Dendritic cell treated with granulocyte-macrophage colony-stimulating factor and Interleukin-4, amounts not matched to agents 40 ng/mL and 50 ng/mL, for 4 days (primary cell): ENCODE measurements at regions not wholly inside any gene's neighbourhood (a gene's known extent, or its start where the extent isn't known, plus 50 kb on each side); places are given as distances from the start of the nearest gene placed in this dataset.
A peak's percentile ranks its signal among the peaks of the same experiment; 100 is the strongest.

ENCODE experiments used
- H3K27ac Mint-ChIP-seq: one replicate; pipeline ENCODE4 v1.8.0; 2022; ENCODE audit warnings: mild to moderate bottlenecking, mixed read lengths
- H3K27me3 Mint-ChIP-seq: one replicate; pipeline ENCODE4 v1.8.0; 2022; ENCODE audit warnings: mild to moderate bottlenecking, mixed read lengths
- H3K36me3 Mint-ChIP-seq: one replicate; pipeline ENCODE4 v1.8.0; 2022; ENCODE audit warnings: low read depth, mixed read lengths
- H3K4me1 Mint-ChIP-seq: one replicate; pipeline ENCODE4 v1.8.0; 2022; ENCODE audit warnings: low read depth, mixed read lengths
- H3K4me3 Mint-ChIP-seq: one replicate; pipeline ENCODE4 v1.8.0; 2022; ENCODE audit warnings: mild to moderate bottlenecking, moderate library complexity, mixed read lengths
- H3K9me3 Mint-ChIP-seq: one replicate; pipeline ENCODE4 v1.8.0; 2022; ENCODE audit warnings: mixed read lengths
- intact Hi-C: fragments of 100-400 bp; cut with micrococcal nuclease; formaldehyde crosslinking; loops from one replicate; pipeline ENCODE4 v1.15.0; 2022

GRCh38 chr9:107945493-107945892 lies 455.9 kb upstream of the KLF4 start:
- no peaks in the 10 kb centered on the region for H3K36me3 Mint-ChIP-seq
- no peaks in the 10 kb centered on the region for H3K27me3 Mint-ChIP-seq
- no peak overlapping the region for H3K4me3 Mint-ChIP-seq
- intact Hi-C loops: no loop called here
- no peak overlapping the region for H3K27ac Mint-ChIP-seq
- peaks cover 11% of the 10 kb centered on the region for H3K9me3 Mint-ChIP-seq
- H3K4me1 Mint-ChIP-seq: peaks cover 28% of the 10 kb centered on the region

- no peaks in the 10 kb centered on the region for H3K36me3 Mint-ChIP-seq
- H3K9me3 Mint-ChIP-seq: peaks cover 9% of the 10 kb centered on the region
- peaks cover 29% of the 10 kb centered on the region for H3K4me1 Mint-ChIP-seq
- intact Hi-C loops: no loop called here
- no peaks in the 10 kb centered on the region for H3K27me3 Mint-ChIP-seq
- H3K27ac Mint-ChIP-seq: no peak overlapping the region
- no peak overlapping the region for H3K4me3 Mint-ChIP-seq
Measured at GRCh38 chr9:107944387-107944786, 454.8 kb upstream of the KLF4 start.

GRCh38 chr9:107943901-107944300 lies 454.3 kb upstream of the KLF4 start:
- H3K9me3 Mint-ChIP-seq: peaks cover 9% of the 10 kb centered on the region
- no peak overlapping the region for H3K4me3 Mint-ChIP-seq
- H3K27ac Mint-ChIP-seq: no peak overlapping the region
- H3K27me3 Mint-ChIP-seq: no peaks in the 10 kb centered on the region
- intact Hi-C loops: no loop called here
- peaks cover 29% of the 10 kb centered on the region for H3K4me1 Mint-ChIP-seq
- no peaks in the 10 kb centered on the region for H3K36me3 Mint-ChIP-seq

- H3K9me3 Mint-ChIP-seq: peaks cover 9% of the 10 kb centered on the region
- intact Hi-C loops: no loop called here
- no peak overlapping the region for H3K4me3 Mint-ChIP-seq
- H3K36me3 Mint-ChIP-seq: no peaks in the 10 kb centered on the region
- H3K27me3 Mint-ChIP-seq: no peaks in the 10 kb centered on the region
- H3K27ac Mint-ChIP-seq: no peak overlapping the region
- H3K4me1 Mint-ChIP-seq: peaks cover 29% of the 10 kb centered on the region
Measured at GRCh38 chr9:107942856-107943255, 453.3 kb upstream of the KLF4 start.

GRCh38 chr9:107942291-107942690 lies 452.7 kb upstream of the KLF4 start:
- Mint-ChIP-seq H3K27me3 (no peaks in the 10 kb centered on the region), H3K36me3 (no peaks in the 10 kb centered on the region), H3K9me3 (peaks cover 9% of the 10 kb centered on the region), H3K27ac (no peak overlapping the region), H3K4me1 (peaks cover 29% of the 10 kb centered on the region), H3K4me3 (no peak overlapping the region)
- intact Hi-C loops: no loop called here

DNA sequence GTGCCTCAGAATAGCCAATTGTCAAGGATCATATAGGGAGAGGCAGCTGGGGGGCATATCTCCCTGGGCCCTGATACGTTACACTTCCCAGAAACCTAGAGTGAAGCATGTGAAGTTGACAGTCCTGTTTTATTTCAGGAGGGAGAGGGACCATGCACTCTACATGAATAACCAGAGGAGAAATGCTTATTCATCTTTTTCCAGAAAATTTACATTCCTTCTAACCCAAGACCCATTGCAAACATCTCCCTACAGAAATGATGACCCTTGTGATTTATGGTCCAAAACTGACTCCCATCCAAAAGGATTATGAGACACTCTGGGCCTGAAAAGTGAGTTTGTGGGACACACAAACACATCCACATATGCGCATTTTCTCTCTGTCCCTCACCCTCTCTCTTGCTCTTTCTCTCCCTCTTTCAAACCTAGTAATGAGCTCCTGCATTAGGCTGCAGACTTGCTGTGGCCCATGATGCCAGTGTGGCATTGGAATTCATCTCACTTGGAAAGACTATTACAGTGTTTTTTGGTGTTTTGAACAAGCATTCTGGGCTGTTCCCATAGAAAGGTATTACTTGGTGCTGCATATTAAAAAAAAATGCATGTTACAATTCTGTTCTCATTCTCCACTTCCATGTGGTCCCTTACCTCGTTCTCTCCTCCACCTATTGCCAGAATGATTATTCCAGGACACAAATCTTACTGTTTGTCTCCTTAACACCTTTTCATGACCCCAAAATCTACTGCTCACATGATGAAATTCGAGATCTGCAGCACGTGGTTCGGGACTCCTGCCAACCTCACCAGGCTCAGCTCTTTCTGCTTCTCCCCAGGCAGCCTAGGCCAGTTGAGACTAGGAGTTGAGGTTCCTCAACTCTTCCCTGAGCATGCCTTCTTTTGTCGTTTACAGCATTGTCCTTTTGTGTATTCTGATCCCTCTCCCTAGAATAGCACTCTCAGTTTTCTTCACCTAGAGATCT lies 451.3 kb upstream of the KLF4 start:
- Mint-ChIP-seq H3K36me3 (no peaks in the 10 kb centered on the region), H3K27ac (no peak overlapping the region), H3K9me3 (peaks cover 9% of the 10 kb centered on the region), H3K4me3 (no peak overlapping the region), H3K4me1 (peaks cover 29% of the 10 kb centered on the region), H3K27me3 (no peaks in the 10 kb centered on the region)
- intact Hi-C loops: no loop called here

DNA sequence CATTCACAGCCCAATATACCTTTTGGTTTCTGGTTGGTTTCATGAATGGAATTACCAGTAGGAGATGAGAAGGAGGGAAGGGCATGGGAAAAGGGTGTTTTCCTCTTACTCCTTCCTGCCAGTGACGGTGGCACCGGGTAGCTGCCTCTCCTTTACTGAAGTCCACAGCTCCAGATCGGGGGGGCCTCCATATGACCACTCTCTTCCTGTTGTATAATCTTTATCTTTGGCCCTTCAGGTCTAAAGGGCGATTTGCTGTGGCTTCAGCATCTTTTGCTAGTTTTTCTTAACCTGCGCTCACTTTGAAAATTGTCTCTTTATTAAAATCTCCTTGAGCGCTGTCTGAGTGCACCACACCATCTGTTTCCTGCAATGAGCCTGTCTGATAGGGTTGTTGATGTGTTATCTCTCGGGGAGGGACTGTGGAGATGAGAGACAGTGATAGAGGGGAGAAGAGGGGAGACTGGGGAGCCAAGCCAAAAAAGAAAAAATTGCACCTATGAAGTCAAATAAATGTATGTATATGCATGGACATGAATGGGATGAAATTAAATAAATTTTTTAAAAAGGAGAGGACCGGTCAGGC lies 449.3 kb upstream of the KLF4 start:
- Mint-ChIP-seq H3K27me3 (no peaks in the 10 kb centered on the region), H3K27ac (no peak overlapping the region), H3K4me3 (no peak overlapping the region), H3K9me3 (peaks cover 9% of the 10 kb centered on the region), H3K4me1 (peaks cover 31% of the 10 kb centered on the region), H3K36me3 (no peaks in the 10 kb centered on the region)
- intact Hi-C loops: no loop called here

GRCh38 chr9:107935931-107936330 lies 446.4 kb upstream of the KLF4 start:
- no peaks in the 10 kb centered on the region for H3K36me3 Mint-ChIP-seq
- intact Hi-C loops: no loop called here
- H3K27me3 Mint-ChIP-seq: no peaks in the 10 kb centered on the region
- H3K4me1 Mint-ChIP-seq: peaks cover 18% of the 10 kb centered on the region
- H3K27ac Mint-ChIP-seq: no peak overlapping the region
- H3K4me3 Mint-ChIP-seq: no peak overlapping the region
- H3K9me3 Mint-ChIP-seq: no peaks in the 10 kb centered on the region

- no peak overlapping the region for H3K27ac Mint-ChIP-seq
- H3K9me3 Mint-ChIP-seq: no peaks in the 10 kb centered on the region
- H3K4me3 Mint-ChIP-seq: no peak overlapping the region
- peaks cover 31% of the 10 kb centered on the region for H3K4me1 Mint-ChIP-seq
- H3K36me3 Mint-ChIP-seq: no peaks in the 10 kb centered on the region
- no peaks in the 10 kb centered on the region for H3K27me3 Mint-ChIP-seq
- intact Hi-C loops: no loop called here
Measured at GRCh38 chr9:107933516-107933915, 443.9 kb upstream of the KLF4 start.

DNA sequence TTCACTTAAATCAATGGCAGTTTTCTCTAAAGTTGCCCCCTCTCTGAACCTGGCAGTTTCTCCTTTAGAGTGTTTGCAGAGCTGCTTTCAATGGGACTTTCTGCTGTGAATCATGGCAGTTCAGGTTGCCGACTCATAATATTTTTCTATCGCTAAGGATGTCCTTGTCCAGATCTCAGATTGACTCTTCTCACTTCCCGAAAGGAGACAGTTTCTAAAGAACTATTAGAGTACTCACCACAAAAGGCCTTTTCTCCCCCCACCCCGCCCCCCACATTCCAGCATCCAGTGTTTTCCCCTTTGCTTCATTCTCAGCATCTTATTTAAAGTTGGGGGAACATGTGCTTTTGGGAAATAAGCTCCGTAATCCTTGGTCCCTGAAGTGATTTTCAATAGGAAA lies 443.5 kb upstream of the KLF4 start:
- Mint-ChIP-seq H3K27ac (no peak overlapping the region), H3K4me1 (peaks cover 35% of the 10 kb centered on the region), H3K9me3 (no peaks in the 10 kb centered on the region), H3K27me3 (no peaks in the 10 kb centered on the region), H3K4me3 (no peak overlapping the region), H3K36me3 (no peaks in the 10 kb centered on the region)
- intact Hi-C loops: no loop called here

- intact Hi-C loops: no loop called here
- no peak overlapping the region for H3K4me3 Mint-ChIP-seq
- H3K36me3 Mint-ChIP-seq: no peaks in the 10 kb centered on the region
- peaks cover 36% of the 10 kb centered on the region for H3K4me1 Mint-ChIP-seq
- no peak overlapping the region for H3K27ac Mint-ChIP-seq
- H3K9me3 Mint-ChIP-seq: no peaks in the 10 kb centered on the region
- no peaks in the 10 kb centered on the region for H3K27me3 Mint-ChIP-seq
Measured at GRCh38 chr9:107932601-107933000, 443.0 kb upstream of the KLF4 start.

- peaks cover 37% of the 10 kb centered on the region for H3K4me1 Mint-ChIP-seq
- intact Hi-C loops: no loop called here
- no peaks in the 10 kb centered on the region for H3K27me3 Mint-ChIP-seq
- no peak overlapping the region for H3K4me3 Mint-ChIP-seq
- H3K27ac Mint-ChIP-seq: no peak overlapping the region
- no peaks in the 10 kb centered on the region for H3K9me3 Mint-ChIP-seq
- H3K36me3 Mint-ChIP-seq: no peaks in the 10 kb centered on the region
Measured at GRCh38 chr9:107932046-107932445, 442.5 kb upstream of the KLF4 start.

- intact Hi-C loops: no loop called here
Measured at GRCh38 chr9:107931071-107931715, 441.6 kb upstream of the KLF4 start.

DNA sequence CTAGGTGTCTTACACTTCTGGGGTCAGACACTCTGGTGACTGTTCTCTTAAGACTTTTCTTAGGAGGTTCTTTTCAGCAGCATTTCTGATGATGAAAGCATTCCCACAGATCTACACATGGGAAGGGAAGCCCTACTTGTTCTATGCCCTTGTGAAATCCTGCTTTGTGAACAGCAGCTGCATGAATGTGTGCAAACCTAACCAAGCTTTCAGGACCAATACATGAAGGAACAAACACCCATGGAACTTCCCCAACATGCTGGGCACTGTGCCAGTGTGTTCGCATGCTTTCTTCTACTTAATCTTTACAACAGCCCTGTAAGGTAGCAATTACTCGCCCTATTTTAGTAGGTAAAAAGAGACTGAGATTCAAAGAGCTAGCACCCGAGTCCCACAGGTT lies 439.9 kb upstream of the KLF4 start:
- H3K4me1 Mint-ChIP-seq: peaks cover 39% of the 10 kb centered on the region
- H3K36me3 Mint-ChIP-seq: no peaks in the 10 kb centered on the region
- intact Hi-C loops: no loop called here
- H3K27ac Mint-ChIP-seq: peak overlapping the region; percentile 58
- no peaks in the 10 kb centered on the region for H3K9me3 Mint-ChIP-seq
- H3K27me3 Mint-ChIP-seq: no peaks in the 10 kb centered on the region
- H3K4me3 Mint-ChIP-seq: no peak overlapping the region

More at GRCh38 chr9:107931071-107931715, 441.6 kb upstream of the KLF4 start:
- no peaks in the 10 kb centered on the region for H3K36me3 Mint-ChIP-seq
- H3K27me3 Mint-ChIP-seq: no peaks in the 10 kb centered on the region
- H3K27ac Mint-ChIP-seq: peak overlapping the region; percentile 58
- H3K4me1 Mint-ChIP-seq: peaks cover 45% of the 10 kb centered on the region
- H3K4me3 Mint-ChIP-seq: no peak overlapping the region
- no peaks in the 10 kb centered on the region for H3K9me3 Mint-ChIP-seq
